Head of caudate nucleus (tissue), 42 donors: ENCODE measurements at regions not wholly inside any gene's neighbourhood (a gene's known extent, or its start where the extent isn't known, plus 50 kb on each side); places are given as distances from the start of the nearest gene placed in this dataset.

Experiments
- DNase-seq, 42 donors: peaks; one replicate each; pipeline versions ENCODE4 v3.0.0 to v3.0.0-alpha.2; 2020 to 2021; ENCODE audit warnings: mixed read lengths in 7 of 42
- intact Hi-C: fragments of 100-400 bp; cut with DNase I; formaldehyde crosslinking; loops from one replicate; pipeline ENCODE4 v1.15.0; 2022

- intact Hi-C loops = no loop called here
- DNase-seq = peak; percentile 8 to 83 (median 62)
These were observed 923.5 kb downstream of the UQCRFS1 start for GRCh38 chr19:28289295-28290063.

- DNase-seq = no peak
- intact Hi-C loops = no loop called here
These were observed 924.2 kb downstream of the UQCRFS1 start for GRCh38 chr19:28288572-28289264.

GRCh38 chr19:28285917-28286316, 927.0 kb downstream of the UQCRFS1 start:
- intact Hi-C loops = no loop called here
- no peak for DNase-seq

GRCh38 chr19:28285078-28285477, 927.9 kb downstream of the UQCRFS1 start:
- DNase-seq = no peak
- intact Hi-C loops = no loop called here

- no peak for DNase-seq
- intact Hi-C loops = no loop called here
These were observed 928.6 kb downstream of the UQCRFS1 start for GRCh38 chr19:28284389-28284788.

GRCh38 chr19:28283592-28283991, 929.4 kb downstream of the UQCRFS1 start:
- intact Hi-C loops = no loop called here
- no peak for DNase-seq

- DNase-seq = no peak
- intact Hi-C loops = no loop called here
These were observed 931.3 kb downstream of the UQCRFS1 start for GRCh38 chr19:28281676-28282075.

- DNase-seq = no peak
- intact Hi-C loops = no loop called here
These were observed 948.4 kb downstream of the UQCRFS1 start for GRCh38 chr19:28264556-28264955.

GRCh38 chr19:28258829-28259228, 954.1 kb downstream of the UQCRFS1 start:
- intact Hi-C loops = no loop called here
- no peak for DNase-seq

GRCh38 chr19:28257396-28257795, 955.6 kb downstream of the UQCRFS1 start:
- no peak for DNase-seq

GRCh38 chr19:28247243-28247642, 965.7 kb downstream of the UQCRFS1 start:
- intact Hi-C loops = loop anchor here (10.0 kb wide), 1 partner anchor 78 kb away; no protein-coding TSS in a partner anchor
- DNase-seq = no peak

More at GRCh38 chr19:28257396-28257795, 955.6 kb downstream of the UQCRFS1 start:
- intact Hi-C loops = no loop called here

GRCh38 chr19:28245937-28246336, 967.0 kb downstream of the UQCRFS1 start:
- DNase-seq = no peak
- intact Hi-C loops = loop anchor here (10.0 kb wide), 1 partner anchor 79 kb away; no protein-coding TSS in a partner anchor

- intact Hi-C loops = loop anchor here (10.0 kb wide), 1 partner anchor 80 kb away; no protein-coding TSS in a partner anchor
- DNase-seq = peak in 1 of 42 donors; percentile 21
These were observed 968.0 kb downstream of the UQCRFS1 start for GRCh38 chr19:28244966-28245365.

GRCh38 chr19:28242317-28242927, 970.5 kb downstream of the UQCRFS1 start:
- intact Hi-C loops = loop anchor here (10.0 kb wide), 1 partner anchor 82 kb away; no protein-coding TSS in a partner anchor
- peak in 29 of 42 donors; percentile 11 to 80 (median 35) for DNase-seq

GRCh38 chr19:28239270-28239669, 973.7 kb downstream of the UQCRFS1 start:
- DNase-seq = no peak
- intact Hi-C loops = no loop called here

- no peak for DNase-seq
- intact Hi-C loops = no loop called here
These were observed 974.6 kb downstream of the UQCRFS1 start for GRCh38 chr19:28238270-28238820.

GRCh38 chr19:28235606-28236125, 977.3 kb downstream of the UQCRFS1 start:
- intact Hi-C loops = no loop called here
- peak in 8 of 42 donors; percentile 8 to 56 (median 16) for DNase-seq

- DNase-seq = no peak
- intact Hi-C loops = no loop called here
These were observed 978.3 kb downstream of the UQCRFS1 start for GRCh38 chr19:28234637-28235036.

- intact Hi-C loops = no loop called here
- DNase-seq = no peak
These were observed 984.1 kb downstream of the UQCRFS1 start for GRCh38 chr19:28228854-28229253.
